Adipocyte (in vitro differentiated cells): ENCODE measurements at regions not wholly inside any gene's neighbourhood (a gene's known extent, or its start where the extent isn't known, plus 50 kb on each side); places are given as distances from the start of the nearest gene placed in this dataset.
"Not testable (repeated sequence)": the region's sequence is repeated elsewhere in the genome, so short reads cannot be mapped to it uniquely, and the experiment has no call there.

ENCODE experiments used
- DNase-seq: peaks from one replicate; pipeline ENCODE4 v3.0.0-alpha.2; 2015; ENCODE audit warnings: low read depth
- H3K27me3 ChIP-seq: replicated peaks from 2 replicates; pipeline ENCODE4 v1.7.0; 2013; ENCODE audit warnings: mild to moderate bottlenecking, low read length, moderate library complexity; ENCODE audit not compliant: control insufficient read depth, insufficient read depth
- H3K36me3 ChIP-seq: 2 replicates; pipeline ENCODE4 v1.7.0; 2013; ENCODE audit warnings: low read length, mild to moderate bottlenecking, moderate library complexity; ENCODE audit not compliant: control insufficient read depth, insufficient read depth, severe bottlenecking
- H3K4me1 ChIP-seq: 2 replicates; pipeline ENCODE4 v1.7.0; 2013; ENCODE audit warnings: mild to moderate bottlenecking, low read length, moderate library complexity; ENCODE audit not compliant: control insufficient read depth, insufficient read depth
- H3K4me3 ChIP-seq: 2 replicates; pipeline ENCODE4 v1.7.0; 2013; ENCODE audit warnings: mild to moderate bottlenecking, low read length, moderate library complexity
- H3K9ac ChIP-seq: 2 replicates; pipeline ENCODE4 v1.7.0; 2013; ENCODE audit warnings: mild to moderate bottlenecking, low read length, moderate library complexity
- H3K9me3 ChIP-seq: 2 replicates; pipeline ENCODE4 v1.7.0; 2013; ENCODE audit warnings: mild to moderate bottlenecking, low read length, moderate library complexity; ENCODE audit not compliant: control insufficient read depth

DNA sequence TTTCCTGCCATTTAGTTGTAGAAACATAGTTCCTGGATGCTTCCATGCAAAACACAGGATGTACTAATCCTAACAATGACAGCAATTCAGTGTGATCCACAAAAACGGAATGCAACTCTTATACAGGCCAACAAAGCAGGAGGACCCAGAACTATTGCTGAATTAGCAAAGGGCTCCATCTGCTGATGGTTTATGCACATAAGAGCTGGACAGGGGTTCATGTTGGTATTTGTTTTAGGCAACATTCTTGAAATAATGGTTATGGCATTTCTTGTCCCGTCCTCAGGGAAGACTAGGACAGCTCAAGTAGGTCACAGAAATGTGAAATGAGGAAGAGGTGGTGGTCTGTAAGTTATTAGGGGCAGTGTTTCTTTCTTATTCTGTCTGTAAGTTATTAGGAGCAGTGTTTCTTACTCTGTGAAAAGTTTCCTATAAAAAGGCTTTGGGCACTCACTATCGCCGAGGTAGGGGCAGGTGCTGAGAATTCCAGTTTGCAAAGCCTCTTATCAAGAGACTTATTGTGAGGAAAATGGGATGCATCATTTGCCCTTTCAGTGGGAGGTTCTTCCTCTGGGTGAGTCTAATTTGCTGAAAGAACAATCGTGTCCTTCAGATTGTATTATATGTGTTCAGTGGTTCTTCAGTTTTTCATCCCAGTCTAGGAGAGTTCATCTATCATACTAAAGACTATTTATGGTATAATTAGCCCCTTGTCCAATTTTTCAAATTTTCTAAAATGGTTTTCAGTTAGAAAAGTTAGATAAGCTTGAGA, 171.1 kb downstream of the MCHR2 start:
- Histone ChIP-seq H3K9ac (no peak overlapping the region), H3K27me3 (peaks cover 12% of the 10 kb centered on the region), H3K36me3 (no peaks in the 10 kb centered on the region), H3K4me1 (peaks cover 3% of the 10 kb centered on the region), H3K4me3 (no peak overlapping the region), H3K9me3 (no peaks in the 10 kb centered on the region)
- peak; percentile 57 for DNase-seq

DNA sequence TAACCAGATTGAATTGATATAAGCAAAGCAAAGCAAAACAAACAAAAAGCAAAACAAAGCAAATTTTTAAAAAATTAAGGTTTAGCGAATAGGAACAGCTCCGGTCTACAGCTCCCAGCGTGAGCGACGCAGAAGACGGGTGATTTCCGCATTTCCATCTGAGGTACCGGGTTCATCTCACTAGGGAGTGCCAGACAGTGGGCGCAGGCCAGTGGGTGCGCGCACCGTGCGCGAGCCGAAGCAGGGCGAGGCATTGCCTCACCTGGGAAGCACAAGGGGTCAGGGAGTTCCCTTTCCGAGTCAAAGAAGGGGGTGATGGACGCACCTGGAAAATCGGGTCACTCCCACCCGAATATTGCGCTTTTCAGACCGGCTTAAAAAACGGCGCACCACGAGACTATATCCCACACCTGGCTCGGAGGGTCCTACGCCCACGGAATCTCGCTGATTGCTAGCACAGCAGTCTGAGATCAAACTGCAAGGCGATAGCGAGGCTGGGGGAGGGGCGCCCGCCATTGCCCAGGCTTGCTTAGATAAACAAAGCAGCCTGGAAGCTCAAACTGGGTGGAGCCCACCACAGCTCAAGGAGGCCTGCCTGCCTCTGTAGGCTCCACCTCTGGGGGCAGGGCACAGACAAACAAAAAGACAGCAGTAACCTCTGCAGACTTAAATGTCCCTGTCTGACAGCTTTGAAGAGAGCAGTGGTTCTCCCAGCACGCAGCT, 170.3 kb downstream of the MCHR2 start:
- peaks cover 12% of the 10 kb centered on the region for H3K27me3 ChIP-seq
- not testable (repeated sequence) for H3K4me1 ChIP-seq, H3K9ac ChIP-seq, H3K4me3 ChIP-seq, H3K9me3 ChIP-seq, DNase-seq, H3K36me3 ChIP-seq

DNA sequence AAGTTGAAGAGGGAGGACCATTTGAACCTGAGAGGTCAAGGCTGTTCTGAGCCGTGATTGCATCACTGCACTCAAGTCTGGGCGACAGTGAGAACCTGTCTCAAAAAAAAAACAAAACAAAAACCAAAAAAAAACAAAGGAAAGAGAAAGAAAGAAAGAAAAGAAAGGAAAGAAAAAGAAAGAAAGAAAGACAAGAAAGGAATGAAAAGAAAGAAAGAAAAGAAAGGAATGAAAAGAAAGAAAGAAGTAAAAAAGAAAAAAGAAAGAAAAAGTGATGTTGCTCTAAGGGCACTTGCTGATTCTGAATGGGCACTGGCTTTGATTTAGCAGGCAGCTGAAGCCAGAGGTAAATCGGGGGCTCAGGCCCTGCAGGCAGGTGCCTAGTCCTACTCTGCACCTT, 161.0 kb downstream of the MCHR2 start:
- no peaks in the 10 kb centered on the region for H3K4me1 ChIP-seq
- no peaks in the 10 kb centered on the region for H3K27me3 ChIP-seq
- H3K9me3 ChIP-seq, result no peaks in the 10 kb centered on the region
- H3K36me3 ChIP-seq, result no peaks in the 10 kb centered on the region
- no peak overlapping the region for H3K9ac ChIP-seq
- no peak overlapping the region for H3K4me3 ChIP-seq
- DNase-seq, result no peak

DNA sequence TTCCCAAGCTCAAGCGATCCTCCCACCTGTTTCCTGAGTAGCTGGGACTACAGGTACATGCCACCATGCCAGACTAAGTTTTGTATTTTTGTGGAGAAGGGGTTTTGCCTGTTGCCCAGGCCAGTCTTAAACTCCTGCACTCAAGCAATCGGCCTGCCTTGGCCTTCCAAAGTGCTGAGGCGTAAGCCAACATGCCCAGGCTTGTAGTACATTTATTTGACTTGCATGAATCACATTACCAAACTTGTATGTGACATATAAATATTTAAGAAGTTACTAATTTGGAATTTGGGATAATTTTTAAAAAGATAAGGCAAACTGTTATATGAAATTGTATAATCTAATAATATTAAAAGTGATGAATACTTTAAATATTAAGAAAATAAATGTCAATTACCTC, 157.6 kb downstream of the MCHR2 start:
- Histone ChIP-seq H3K27me3 (peaks cover 10% of the 10 kb centered on the region), H3K4me1 (no peaks in the 10 kb centered on the region), H3K9ac (no peak overlapping the region), H3K9me3 (no peaks in the 10 kb centered on the region), H3K4me3 (no peak overlapping the region), H3K36me3 (no peaks in the 10 kb centered on the region)
- no peak for DNase-seq

DNA sequence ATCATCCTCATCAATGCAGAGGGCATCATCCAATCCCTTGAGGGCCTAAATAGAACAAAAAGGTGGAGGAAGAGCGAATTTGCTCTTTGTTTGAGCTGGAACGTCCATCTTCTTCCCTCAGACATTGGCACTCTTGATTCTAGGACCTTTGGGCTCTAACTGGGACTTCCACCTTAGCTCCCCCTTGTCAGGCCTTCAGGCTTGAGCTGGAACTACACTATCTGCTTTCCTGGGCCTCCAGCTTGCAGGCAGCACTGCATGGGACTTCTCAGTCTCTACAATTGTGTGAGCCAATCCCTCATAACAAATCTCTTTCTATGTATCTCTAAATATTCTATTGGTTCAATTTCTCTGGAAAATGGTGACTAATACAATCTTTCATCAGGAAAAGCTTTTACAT, 155.4 kb downstream of the MCHR2 start:
- Histone ChIP-seq H3K4me3 (no peak overlapping the region), H3K27me3 (peaks cover 20% of the 10 kb centered on the region), H3K4me1 (no peaks in the 10 kb centered on the region), H3K9ac (no peak overlapping the region), H3K9me3 (no peaks in the 10 kb centered on the region), H3K36me3 (no peaks in the 10 kb centered on the region)
- DNase-seq, result no peak

DNA sequence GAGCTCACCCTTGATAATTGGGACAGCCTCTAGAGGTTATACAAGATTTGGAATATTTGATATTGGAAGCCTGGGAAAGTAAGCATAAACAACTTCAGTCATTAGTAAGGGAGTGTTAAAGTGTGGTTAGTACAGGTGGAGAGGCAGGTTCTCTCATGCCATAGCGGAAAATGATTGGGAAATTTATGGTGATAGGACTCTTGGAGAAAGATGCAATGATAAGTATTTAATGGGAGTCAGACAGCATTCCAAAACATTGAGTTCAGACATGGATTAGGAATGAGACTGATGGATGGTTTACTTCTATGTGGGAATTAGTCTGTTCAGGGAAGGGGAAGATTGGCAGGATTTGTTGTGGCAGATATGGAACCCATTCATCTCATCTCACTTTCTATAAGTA, 152.7 kb downstream of the MCHR2 start:
- H3K9ac ChIP-seq, result no peak overlapping the region
- no peaks in the 10 kb centered on the region for H3K4me1 ChIP-seq
- no peaks in the 10 kb centered on the region for H3K9me3 ChIP-seq
- H3K4me3 ChIP-seq, result no peak overlapping the region
- H3K27me3 ChIP-seq, result peaks cover 20% of the 10 kb centered on the region
- no peaks in the 10 kb centered on the region for H3K36me3 ChIP-seq
- DNase-seq, result no peak

DNA sequence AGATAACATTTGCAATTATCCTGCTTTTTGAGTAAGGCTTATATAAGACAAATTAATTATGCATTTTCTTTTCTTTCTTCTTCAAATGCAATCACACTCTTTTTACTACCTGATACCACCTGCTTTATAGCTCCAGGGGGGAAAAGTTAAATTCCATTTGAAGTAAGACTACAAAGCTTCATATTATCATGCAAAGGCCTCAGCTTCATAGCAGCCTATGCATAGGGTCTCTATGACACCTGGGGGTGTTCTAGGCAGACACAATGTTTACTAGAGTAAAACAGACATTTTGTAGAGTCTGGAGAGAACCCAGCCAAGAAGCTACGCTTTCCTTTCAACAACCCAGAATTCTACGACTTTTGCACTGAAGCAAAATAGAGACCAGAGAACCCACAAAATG, 148.0 kb downstream of the MCHR2 start:
- H3K27me3 ChIP-seq, result peaks cover 13% of the 10 kb centered on the region
- H3K9ac ChIP-seq, result no peak overlapping the region
- H3K9me3 ChIP-seq, result no peaks in the 10 kb centered on the region
- H3K4me1 ChIP-seq, result no peaks in the 10 kb centered on the region
- H3K4me3 ChIP-seq, result no peak overlapping the region
- no peaks in the 10 kb centered on the region for H3K36me3 ChIP-seq
- DNase-seq, result no peak

DNA sequence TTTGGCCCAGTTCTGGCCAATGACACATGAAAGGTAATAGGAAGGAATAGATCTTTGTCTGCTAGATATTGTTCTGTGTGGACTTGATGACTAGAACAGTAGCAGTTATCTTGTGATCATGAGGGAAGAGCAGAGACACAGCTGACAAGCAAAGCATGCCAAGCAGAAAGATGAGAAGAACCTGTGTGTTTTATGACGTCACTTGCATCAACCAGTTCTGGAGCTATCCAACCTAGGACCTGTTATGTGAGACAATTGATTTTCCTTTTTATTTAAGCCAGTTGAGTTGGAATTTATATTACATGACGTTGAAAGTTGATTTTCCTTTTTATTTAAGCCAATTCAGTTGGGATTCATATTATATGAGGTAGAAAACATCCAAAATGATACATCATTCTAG, 143.2 kb downstream of the MCHR2 start:
- no peak for DNase-seq
- Histone ChIP-seq H3K9ac (no peak overlapping the region), H3K27me3 (peaks cover 15% of the 10 kb centered on the region), H3K4me1 (no peaks in the 10 kb centered on the region), H3K36me3 (no peaks in the 10 kb centered on the region), H3K4me3 (no peak overlapping the region), H3K9me3 (peaks cover 3% of the 10 kb centered on the region)

DNA sequence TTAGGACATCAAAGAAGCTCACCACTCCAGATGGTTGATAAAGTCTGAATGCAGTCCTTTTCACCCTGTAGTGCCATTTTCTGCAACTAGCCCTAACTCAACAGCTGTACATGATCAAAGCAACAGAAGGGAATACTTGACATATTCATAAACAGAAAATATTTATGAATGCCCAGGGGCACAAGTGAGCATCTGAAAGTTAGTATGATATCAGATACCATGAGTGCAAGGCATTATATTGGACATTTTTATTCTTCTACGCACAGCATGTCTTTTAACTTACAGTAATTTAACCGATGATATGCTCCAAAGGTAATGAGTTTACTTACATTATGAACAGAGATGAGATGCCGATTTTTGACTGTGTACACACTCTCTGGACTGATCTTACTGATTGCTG, 142.0 kb downstream of the MCHR2 start:
- H3K4me3 ChIP-seq, result no peak overlapping the region

DNA sequence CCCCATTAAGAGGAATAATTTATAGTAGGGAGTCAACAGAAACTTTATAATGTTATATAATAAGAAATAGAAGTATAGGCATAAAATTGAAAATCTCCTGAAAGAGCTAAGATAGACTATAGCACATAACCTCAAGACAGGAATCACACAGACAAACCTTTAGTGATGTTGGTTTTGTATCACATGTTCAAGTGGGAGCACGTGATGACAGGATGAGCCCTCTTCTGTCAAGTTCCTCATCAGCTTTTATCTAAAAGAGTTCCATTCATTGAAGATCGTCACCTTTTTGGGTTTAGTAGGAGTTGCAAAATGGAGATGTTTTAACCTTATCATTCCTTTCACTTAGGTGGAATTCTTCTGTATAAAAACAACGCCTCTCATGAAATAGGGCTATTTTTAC, 127.0 kb downstream of the MCHR2 start:
- no peak overlapping the region for H3K4me3 ChIP-seq
- no peaks in the 10 kb centered on the region for H3K36me3 ChIP-seq
- no peak for DNase-seq
- H3K9me3 ChIP-seq, result no peaks in the 10 kb centered on the region
- H3K9ac ChIP-seq, result no peak overlapping the region
- H3K4me1 ChIP-seq, result peaks cover 4% of the 10 kb centered on the region
- peaks cover 16% of the 10 kb centered on the region for H3K27me3 ChIP-seq

More for the DNA sequence above, 142.0 kb downstream of the MCHR2 start:
- Histone ChIP-seq H3K4me1 (no peaks in the 10 kb centered on the region), H3K9me3 (peaks cover 3% of the 10 kb centered on the region), H3K9ac (no peak overlapping the region), H3K36me3 (no peaks in the 10 kb centered on the region), H3K27me3 (peaks cover 18% of the 10 kb centered on the region)
- no peak for DNase-seq

DNA sequence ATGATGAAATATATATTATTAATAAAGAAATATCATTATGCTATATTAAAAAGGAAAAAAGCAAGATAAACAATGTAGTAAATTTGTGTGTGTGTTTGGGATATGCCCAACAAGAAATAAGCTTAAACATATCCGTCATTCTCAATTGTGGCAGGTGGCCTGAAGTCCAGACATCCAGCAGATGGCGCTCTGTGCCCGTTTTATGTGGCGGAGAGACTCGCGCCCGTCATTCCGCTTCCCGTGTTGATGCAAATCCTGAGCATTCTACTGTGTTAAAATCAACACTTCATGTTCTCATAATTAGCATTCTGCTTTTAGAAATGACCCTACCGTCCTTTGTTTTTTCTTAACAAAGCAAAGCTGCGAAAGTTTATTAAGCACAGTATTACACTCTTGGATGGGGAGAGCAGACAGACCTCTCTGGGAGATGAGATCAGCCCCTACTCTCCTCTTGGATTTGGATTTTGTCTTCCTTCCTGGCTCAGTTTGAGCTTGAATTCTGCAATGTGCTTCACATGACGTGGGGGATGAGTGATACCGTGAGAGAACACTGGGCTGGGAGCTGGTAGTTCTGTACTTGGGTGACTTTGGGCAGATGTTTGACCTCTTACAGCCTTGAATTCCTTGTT, 125.8 kb downstream of the MCHR2 start:
- DNase-seq, result peak; percentile 91
- no peaks in the 10 kb centered on the region for H3K9me3 ChIP-seq
- peak overlapping the region; percentile 78 for H3K4me3 ChIP-seq
- H3K27me3 ChIP-seq, result peaks cover 13% of the 10 kb centered on the region
- peak overlapping the region; percentile 66 for H3K9ac ChIP-seq
- H3K4me1 ChIP-seq, result peaks cover 4% of the 10 kb centered on the region
- no peaks in the 10 kb centered on the region for H3K36me3 ChIP-seq
